ENCODE measurements at regions not wholly inside any gene's neighbourhood (a gene's known extent, or its start where the extent isn't known, plus 50 kb on each side); places are given as distances from the start of the nearest gene placed in this dataset.
"Not testable (repeated sequence)": the region's sequence is repeated elsewhere in the genome, so short reads cannot be mapped to it uniquely, and the experiment has no call there.

DNA sequence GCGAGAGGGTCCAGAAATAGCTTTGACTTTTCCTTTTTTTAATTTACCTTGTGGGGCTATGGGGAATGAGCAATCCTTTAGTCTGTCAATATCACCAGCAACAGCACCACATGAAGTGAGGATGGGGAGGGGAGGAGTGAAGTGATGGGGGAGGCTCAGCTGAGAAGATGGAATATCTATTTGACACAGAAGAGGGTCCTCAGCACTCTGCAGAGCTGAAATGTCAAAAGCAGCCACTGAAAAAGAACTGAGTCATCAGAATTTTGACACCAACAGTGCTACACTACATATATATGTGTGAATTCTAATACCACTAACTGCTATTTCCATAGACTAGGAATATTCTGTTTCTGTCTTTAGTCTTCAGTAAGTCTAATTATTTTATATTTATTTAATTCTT, 427.0 kb upstream of the PBX1 start:
- ATAC-seq (no peak), DNase-seq (no peak)
- no peaks in the 10 kb centered on the region for H3K27me3 Mint-ChIP-seq (ENCODE audit: low read depth)
- ChIA-PET POLR2A (no interaction called here), CTCF (interaction anchor here (0.6 kb wide), 1 partner anchor 645 kb away, joined by 3 read pairs; no protein-coding TSS in a partner anchor)
- no peaks in the 10 kb centered on the region for H3K36me3 Mint-ChIP-seq (ENCODE audit: low read depth)
- no peaks in the 10 kb centered on the region for H3K4me1 Mint-ChIP-seq (ENCODE audit: low read depth)
- H3K4me3 Mint-ChIP-seq, result no peak overlapping the region
- H3K9me3 Mint-ChIP-seq (ENCODE audit: insufficient read depth), result peaks cover 13% of the 10 kb centered on the region
- no peak overlapping the region for H3K27ac Mint-ChIP-seq

GRCh38 chr1:164137273-164137925, 421.6 kb upstream of the PBX1 start:
- no peaks in the 10 kb centered on the region for H3K36me3 Mint-ChIP-seq (ENCODE audit: low read depth)
- H3K9me3 Mint-ChIP-seq (ENCODE audit: insufficient read depth), result peaks cover 16% of the 10 kb centered on the region
- no peak overlapping the region for H3K4me3 Mint-ChIP-seq
- CTCF ChIA-PET, result no interaction called here
- no peaks in the 10 kb centered on the region for H3K4me1 Mint-ChIP-seq (ENCODE audit: low read depth)
- POLR2A ChIA-PET, result no interaction called here
- DNase-seq (no peak), ATAC-seq (no peak)
- no peak overlapping the region for H3K27ac Mint-ChIP-seq
- no peaks in the 10 kb centered on the region for H3K27me3 Mint-ChIP-seq (ENCODE audit: low read depth)

- POLR2A ChIA-PET, result no interaction called here
- no peak overlapping the region for H3K27ac Mint-ChIP-seq
Measured at GRCh38 chr1:164141797-164142196, 417.2 kb upstream of the PBX1 start.

GRCh38 chr1:164154622-164155021, 404.4 kb upstream of the PBX1 start:
- Mint-ChIP-seq H3K27me3 (ENCODE audit: low read depth) (no peaks in the 10 kb centered on the region), H3K4me3 (no peak overlapping the region), H3K4me1 (ENCODE audit: low read depth) (no peaks in the 10 kb centered on the region), H3K36me3 (ENCODE audit: low read depth) (no peaks in the 10 kb centered on the region), H3K27ac (no peak overlapping the region), H3K9me3 (ENCODE audit: insufficient read depth) (peaks cover 9% of the 10 kb centered on the region)
- DNase-seq (no peak), ATAC-seq (no peak)
- CTCF ChIA-PET, result no interaction called here
- POLR2A ChIA-PET, result no interaction called here

More at GRCh38 chr1:164141797-164142196, 417.2 kb upstream of the PBX1 start:
- Mint-ChIP-seq H3K4me1 (ENCODE audit: low read depth) (no peaks in the 10 kb centered on the region), H3K27me3 (ENCODE audit: low read depth) (no peaks in the 10 kb centered on the region), H3K4me3 (no peak overlapping the region), H3K36me3 (ENCODE audit: low read depth) (no peaks in the 10 kb centered on the region), H3K9me3 (ENCODE audit: insufficient read depth) (peaks cover 10% of the 10 kb centered on the region)
- DNase-seq (no peak), ATAC-seq (no peak)
- CTCF ChIA-PET, result no interaction called here

DNA sequence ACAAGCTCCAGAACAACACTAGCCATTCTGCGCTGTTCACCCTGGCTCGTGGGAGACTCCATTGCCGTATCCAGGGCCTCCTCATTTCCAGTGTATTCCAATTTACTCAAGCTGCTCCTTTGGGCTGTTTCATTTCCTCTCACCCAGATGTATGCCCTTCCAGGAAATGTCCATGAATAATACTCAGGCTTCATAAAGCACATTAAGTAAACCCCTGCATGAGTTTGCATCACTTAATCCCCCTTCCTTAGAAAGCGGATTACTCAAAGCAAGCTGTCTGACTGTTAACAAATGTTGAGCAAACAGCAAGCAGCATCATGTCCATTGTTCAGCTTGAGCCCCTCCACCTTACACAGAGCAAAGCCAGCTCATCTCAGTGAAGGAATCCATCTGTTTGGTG, 403.6 kb upstream of the PBX1 start:
- no peak overlapping the region for H3K4me3 Mint-ChIP-seq
- no peak for DNase-seq
- no peaks in the 10 kb centered on the region for H3K36me3 Mint-ChIP-seq (ENCODE audit: low read depth)
- no peaks in the 10 kb centered on the region for H3K4me1 Mint-ChIP-seq (ENCODE audit: low read depth)
- ATAC-seq, result no peak
- no peak overlapping the region for H3K27ac Mint-ChIP-seq
- H3K9me3 Mint-ChIP-seq (ENCODE audit: insufficient read depth), result peaks cover 14% of the 10 kb centered on the region
- no peaks in the 10 kb centered on the region for H3K27me3 Mint-ChIP-seq (ENCODE audit: low read depth)
- ChIA-PET POLR2A (interaction anchor here (0.6 kb wide), 1 partner anchor 295 kb away, joined by 3 read pairs; no protein-coding TSS in a partner anchor), CTCF (no interaction called here)

DNA sequence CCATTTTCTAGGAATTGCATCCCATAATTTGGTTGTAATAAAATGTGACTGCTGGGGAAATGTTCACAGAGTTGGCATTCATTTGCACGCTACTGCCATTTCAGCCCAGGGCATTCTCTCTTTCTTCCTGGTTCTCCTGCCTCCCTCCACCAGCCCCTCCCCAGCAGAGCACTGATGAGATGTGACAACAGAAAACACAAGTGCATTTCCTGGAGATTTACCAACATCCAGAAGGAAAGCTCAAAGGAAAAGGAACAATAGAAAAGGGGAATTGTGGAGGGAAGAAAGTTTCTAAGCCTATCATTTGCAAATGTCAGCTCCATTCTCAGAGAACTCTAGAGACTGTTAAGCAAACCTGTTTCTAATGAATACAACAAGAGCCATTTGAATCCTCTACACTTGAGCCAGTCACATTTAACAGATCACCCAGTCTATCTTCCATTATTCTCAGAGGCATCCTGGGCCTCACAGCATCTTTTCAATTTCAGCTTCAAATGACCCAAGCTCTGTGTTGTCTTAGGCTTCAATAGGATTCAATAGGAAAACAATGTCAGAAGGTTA, 395.6 kb upstream of the PBX1 start:
- ChIA-PET CTCF (no interaction called here), POLR2A (no interaction called here)
- Mint-ChIP-seq H3K9me3 (ENCODE audit: insufficient read depth) (peaks cover 18% of the 10 kb centered on the region), H3K36me3 (ENCODE audit: low read depth) (no peaks in the 10 kb centered on the region), H3K27ac (no peak overlapping the region), H3K4me1 (ENCODE audit: low read depth) (no peaks in the 10 kb centered on the region), H3K4me3 (no peak overlapping the region), H3K27me3 (ENCODE audit: low read depth) (no peaks in the 10 kb centered on the region)
- ATAC-seq, result no peak
- DNase-seq, result no peak

DNA sequence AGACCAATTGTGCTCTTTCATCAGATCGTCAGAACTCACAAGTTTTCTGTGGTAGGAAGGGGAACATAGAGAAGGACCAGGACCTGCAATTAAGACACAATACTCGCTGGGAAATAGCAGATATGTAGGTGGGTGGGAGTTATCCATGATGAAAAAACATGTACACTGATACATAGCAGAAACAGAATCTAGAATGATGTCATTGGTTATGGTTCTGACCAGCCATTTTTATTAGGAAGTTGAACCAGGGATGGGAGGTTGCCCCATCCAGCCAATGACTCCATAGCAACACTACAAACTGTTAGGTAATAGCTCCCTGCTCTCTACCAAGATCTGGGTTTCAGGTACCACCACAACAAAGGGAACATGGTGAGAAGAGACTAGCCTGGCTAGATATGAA, 393.5 kb upstream of the PBX1 start:
- no peaks in the 10 kb centered on the region for H3K36me3 Mint-ChIP-seq (ENCODE audit: low read depth)
- ChIA-PET POLR2A (no interaction called here), CTCF (no interaction called here)
- no peak for ATAC-seq
- no peaks in the 10 kb centered on the region for H3K27me3 Mint-ChIP-seq (ENCODE audit: low read depth)
- DNase-seq, result no peak
- H3K9me3 Mint-ChIP-seq (ENCODE audit: insufficient read depth), result peaks cover 17% of the 10 kb centered on the region
- H3K4me1 Mint-ChIP-seq (ENCODE audit: low read depth), result no peaks in the 10 kb centered on the region
- H3K27ac Mint-ChIP-seq, result no peak overlapping the region
- no peak overlapping the region for H3K4me3 Mint-ChIP-seq

DNA sequence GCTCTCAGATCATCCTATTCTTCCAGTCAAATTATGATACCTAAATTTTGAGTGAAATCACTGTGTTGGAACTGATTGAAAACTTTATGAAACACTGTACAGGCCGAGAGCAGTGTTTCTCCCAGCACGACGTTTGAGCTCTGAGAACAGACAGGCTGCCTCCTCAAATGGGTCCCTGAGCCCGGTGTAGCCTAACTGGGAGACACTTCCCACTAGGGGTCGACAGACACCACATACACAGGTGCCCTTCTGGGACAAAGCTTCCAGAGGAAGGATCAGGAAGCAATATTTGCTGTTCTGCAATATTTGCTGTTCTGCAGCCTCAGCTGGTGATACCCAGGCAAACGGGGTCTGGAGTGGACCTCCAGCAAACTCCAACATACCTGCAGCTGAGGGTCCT, 392.5 kb upstream of the PBX1 start:
- H3K4me3 Mint-ChIP-seq; ATAC-seq; H3K36me3 Mint-ChIP-seq (ENCODE audit: low read depth); H3K4me1 Mint-ChIP-seq (ENCODE audit: low read depth); H3K27ac Mint-ChIP-seq; DNase-seq; POLR2A ChIA-PET; H3K27me3 Mint-ChIP-seq (ENCODE audit: low read depth); CTCF ChIA-PET: not testable (repeated sequence)
- H3K9me3 Mint-ChIP-seq (ENCODE audit: insufficient read depth), result peaks cover 15% of the 10 kb centered on the region

GRCh38 chr1:164177118-164177517, 381.9 kb upstream of the PBX1 start:
- no peaks in the 10 kb centered on the region for H3K27me3 Mint-ChIP-seq (ENCODE audit: low read depth)
- no peaks in the 10 kb centered on the region for H3K36me3 Mint-ChIP-seq (ENCODE audit: low read depth)
- ATAC-seq, result no peak
- CTCF ChIA-PET, result no interaction called here
- H3K9me3 Mint-ChIP-seq (ENCODE audit: insufficient read depth), result peaks cover 6% of the 10 kb centered on the region
- H3K27ac Mint-ChIP-seq, result no peak overlapping the region
- no peak for DNase-seq
- POLR2A ChIA-PET, result no interaction called here
- no peaks in the 10 kb centered on the region for H3K4me1 Mint-ChIP-seq (ENCODE audit: low read depth)
- no peak overlapping the region for H3K4me3 Mint-ChIP-seq

- DNase-seq (no peak), ATAC-seq (no peak)
- H3K4me1 Mint-ChIP-seq (ENCODE audit: low read depth), result no peaks in the 10 kb centered on the region
- no peaks in the 10 kb centered on the region for H3K9me3 Mint-ChIP-seq (ENCODE audit: insufficient read depth)
- ChIA-PET POLR2A (no interaction called here), CTCF (no interaction called here)
- no peaks in the 10 kb centered on the region for H3K27me3 Mint-ChIP-seq (ENCODE audit: low read depth)
- no peak overlapping the region for H3K27ac Mint-ChIP-seq
- H3K36me3 Mint-ChIP-seq (ENCODE audit: low read depth), result no peaks in the 10 kb centered on the region
- H3K4me3 Mint-ChIP-seq, result no peak overlapping the region
Measured at GRCh38 chr1:164180824-164181223, 378.2 kb upstream of the PBX1 start.

- CTCF ChIA-PET, result no interaction called here
- POLR2A ChIA-PET, result no interaction called here
- DNase-seq (no peak), ATAC-seq (no peak)
- H3K9me3 Mint-ChIP-seq (ENCODE audit: insufficient read depth), result peaks cover 3% of the 10 kb centered on the region
- H3K27ac Mint-ChIP-seq, result no peak overlapping the region
- H3K4me3 Mint-ChIP-seq, result no peak overlapping the region
- no peaks in the 10 kb centered on the region for H3K27me3 Mint-ChIP-seq (ENCODE audit: low read depth)
- no peaks in the 10 kb centered on the region for H3K4me1 Mint-ChIP-seq (ENCODE audit: low read depth)
- H3K36me3 Mint-ChIP-seq (ENCODE audit: low read depth), result no peaks in the 10 kb centered on the region
Measured at GRCh38 chr1:164183854-164184635, 374.9 kb upstream of the PBX1 start.

DNA sequence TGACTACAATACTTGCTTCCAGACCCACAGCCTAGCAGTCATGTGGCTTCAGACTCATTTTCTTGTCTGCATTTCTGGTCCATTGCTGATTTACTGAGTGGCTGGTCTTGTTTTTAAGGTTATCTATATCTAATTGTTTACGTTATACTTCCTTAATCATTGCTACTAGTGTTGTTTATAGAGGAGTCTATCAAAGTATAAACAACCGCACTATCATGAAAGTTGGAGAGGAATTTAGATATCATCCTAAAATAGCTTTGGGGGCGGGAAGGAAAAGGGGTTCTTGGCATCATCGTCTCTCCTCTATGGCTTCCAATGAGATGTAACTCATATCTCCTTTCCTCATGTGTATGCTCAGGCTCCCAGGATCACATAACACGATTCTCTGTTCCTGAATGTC, 372.1 kb upstream of the PBX1 start:
- H3K36me3 Mint-ChIP-seq (ENCODE audit: low read depth), result no peaks in the 10 kb centered on the region
- ATAC-seq (no peak), DNase-seq (no peak)
- no peak overlapping the region for H3K27ac Mint-ChIP-seq
- H3K4me3 Mint-ChIP-seq, result no peak overlapping the region
- POLR2A ChIA-PET, result no interaction called here
- peaks cover 8% of the 10 kb centered on the region for H3K9me3 Mint-ChIP-seq (ENCODE audit: insufficient read depth)
- CTCF ChIA-PET, result no interaction called here
- H3K27me3 Mint-ChIP-seq (ENCODE audit: low read depth), result no peaks in the 10 kb centered on the region
- no peaks in the 10 kb centered on the region for H3K4me1 Mint-ChIP-seq (ENCODE audit: low read depth)

Measured in activated CD8-positive, alpha-beta T cell treated with anti-CD3 and anti-CD28 coated beads, Interleukin-2, amount 10 ng/mL, durations not matched to agents 7 days and 5 days (primary cell).